GM12873 (cell line): ENCODE measurements at regions not wholly inside any gene's neighbourhood (a gene's known extent, or its start where the extent isn't known, plus 50 kb on each side); places are given as distances from the start of the nearest gene placed in this dataset.

ENCODE experiments used
- CTCF ChIP-seq: IDR thresholded peaks from 2 replicates; pipeline ENCODE4 v1.5.1; 2012; ENCODE audit warnings: low read depth, mild to moderate bottlenecking, moderate library complexity, low read length, control low read depth; ENCODE audit not compliant: insufficient read depth; ENCODE audit errors: missing control alignments

GRCh38 chr9:105128908-105129600, 115.4 kb upstream of the SLC44A1 start:
- no peak for TF ChIP-seq CTCF

- no peak for TF ChIP-seq CTCF
These were observed 114.7 kb upstream of the SLC44A1 start for GRCh38 chr9:105129731-105130130.

GRCh38 chr9:105131981-105132380, 112.5 kb upstream of the SLC44A1 start:
- TF ChIP-seq CTCF, result no peak

- no peak for TF ChIP-seq CTCF
These were observed 111.8 kb upstream of the SLC44A1 start for GRCh38 chr9:105132606-105133005.

GRCh38 chr9:105138306-105138801, 106.1 kb upstream of the SLC44A1 start:
- no peak for TF ChIP-seq CTCF

- TF ChIP-seq CTCF, result no peak
These were observed 103.1 kb upstream of the SLC44A1 start for GRCh38 chr9:105141146-105141975.

GRCh38 chr9:105141976-105142250, 102.5 kb upstream of the SLC44A1 start:
- TF ChIP-seq CTCF, result no peak
